Panc1 (cell line): ENCODE measurements at regions not wholly inside any gene's neighbourhood (a gene's known extent, or its start where the extent isn't known, plus 50 kb on each side); places are given as distances from the start of the nearest gene placed in this dataset.

Source experiments
- ATAC-seq: fragments of 200-7000 bp; cut with Tn5 transposase; 2 replicates; pipeline ENCODE4 v1.9.1; 2020; ENCODE audit warnings: mild to moderate bottlenecking, moderate library complexity
- BruUV-seq: library from RNA; stranded (reverse); fragments of 400-500 nt; replicated peaks from 2 replicates; lab custom pipeline; 2021; lab: Mats Ljungman, UMichigan
- CTCF ChIA-PET: fragments of 300-600 bp; sonication (Branson Sonifier 250); formaldehyde crosslinking; loops from one replicate; lab custom pipeline; 2022; ENCODE audit warnings: antibody characterized with exemption; lab: Charles Lee
- POLR2A ChIA-PET: fragments of 300-600 bp; sonication (Branson Sonifier 250); formaldehyde crosslinking; loops from one replicate; lab custom pipeline; 2022; ENCODE audit warnings: antibody characterized with exemption; lab: Charles Lee
- DNase-seq: peaks from one replicate; pipeline ENCODE4 v3.0.0-alpha.2; 2010; ENCODE audit warnings: low read depth, low spot score
- H3K27ac ChIP-seq: 2 replicates; pipeline ENCODE4 v1.5.1; 2011; ENCODE audit warnings: mild to moderate bottlenecking, low read length, inconsistent platforms
- H3K27me3 ChIP-seq: fragments of 200-500 bp; sonication (Bioruptor generic); 2 replicates; pipeline ENCODE4 v1.6.0; 2014; ENCODE audit warnings: low read length, inconsistent platforms; ENCODE audit not compliant: control insufficient read depth, insufficient read depth
- H3K36me3 ChIP-seq: fragments of 200-500 bp; sonication (Bioruptor generic); 2 replicates; pipeline ENCODE4 v1.5.1; 2014; ENCODE audit warnings: inconsistent platforms, mild to moderate bottlenecking, low read length, moderate library complexity; ENCODE audit not compliant: control insufficient read depth, insufficient read depth
- H3K4me1 ChIP-seq: 2 replicates; pipeline ENCODE4 v1.5.1; 2011; ENCODE audit warnings: inconsistent platforms, mild to moderate bottlenecking, low read length, moderate library complexity; ENCODE audit not compliant: control insufficient read depth, insufficient read depth
- H3K4me3 ChIP-seq, 2 experiments: 2 replicates each; pipeline ENCODE4 v1.5.1; 2011 to 2012; ENCODE audit warnings: low read depth in 2 of 2, low read length in 2 of 2, mild to moderate bottlenecking in 2 of 2, inconsistent platforms in 1 of 2, moderate library complexity in 1 of 2
- H3K9me3 ChIP-seq: fragments of 200-500 bp; sonication (Bioruptor generic); 2 replicates; pipeline ENCODE4 v1.5.1; 2014; ENCODE audit warnings: low read depth, mild to moderate bottlenecking, inconsistent platforms, low read length, moderate library complexity; ENCODE audit not compliant: control insufficient read depth, insufficient read depth
- CTCF ChIP-seq: fragments of 450-650 bp; IDR thresholded peaks from 2 replicates; pipeline ENCODE4 v1.5.1; 2017; ENCODE audit warnings: mild to moderate bottlenecking
- POLR2AphosphoS5 ChIP-seq: IDR thresholded peaks from 2 replicates; pipeline ENCODE4 v1.6.1; 2012; ENCODE audit warnings: mild to moderate bottlenecking, low read depth, low read length, moderate library complexity
- REST ChIP-seq, 2 experiments: IDR thresholded peaks; 2 replicates each; pipeline ENCODE4 v1.6.1; 2011 to 2012; ENCODE audit warnings: low read depth in 2 of 2, control low read depth in 1 of 2, low read length in 1 of 2, mild to moderate bottlenecking in 1 of 2, moderate library complexity in 1 of 2; ENCODE audit not compliant: insufficient read depth in 1 of 2
- SIN3A ChIP-seq: IDR thresholded peaks from 2 replicates; pipeline ENCODE4 v1.6.1; 2012; ENCODE audit warnings: low read depth, mild to moderate bottlenecking, low read length, moderate library complexity, borderline replicate concordance; ENCODE audit not compliant: insufficient read depth
- TCF7L2 ChIP-seq: IDR thresholded peaks from 2 replicates; pipeline ENCODE4 v1.6.1; 2011; ENCODE audit warnings: mild to moderate bottlenecking, low read depth, low read length, inconsistent platforms
- in situ Hi-C: cut with HindIII; loops from 2 replicates; pipeline ENCODE4 v1.10.0; 2016; ENCODE audit warnings: low sequenced_read_pairs, low pct_unique_long_range_greater_than_20kb
- intact Hi-C: fragments of 100-400 bp; cut with micrococcal nuclease; formaldehyde crosslinking; loops from one replicate; pipeline ENCODE4 v1.10.0; 2022; ENCODE audit not compliant: unreplicated experiment

- BruUV-seq: no TSS peak
- Histone ChIP-seq H3K27me3 (no peaks in the 10 kb centered on the region), H3K27ac (no peak overlapping the region), H3K9me3 (no peaks in the 10 kb centered on the region), H3K36me3 (no peaks in the 10 kb centered on the region), H3K4me1 (no peaks in the 10 kb centered on the region), H3K4me3 (no peak overlapping the region)
- no peak for DNase-seq
- in situ Hi-C loops: no loop called here
- TF ChIP-seq CTCF: no peak
- TF ChIP-seq POLR2AphosphoS5: no peak
- no peak for TF ChIP-seq SIN3A
- no peak for TF ChIP-seq TCF7L2
- TF ChIP-seq REST (IDR thresholded peaks at IDR 0.05; ENCODE audit: insufficient read depth in 1 of 2, low read depth in 2 of 2, low read length in 1 of 2): no peak
- ChIA-PET CTCF (no interaction called here), POLR2A (interaction anchor here (0.6 kb wide), 1 partner anchor 18 kb away, joined by 5 read pairs; no protein-coding TSS in a partner anchor)
- no peak for ATAC-seq
- intact Hi-C loops: no loop called here
Observed at GRCh38 chr7:19215412-19215811, 70.2 kb upstream of the FERD3L start.

GRCh38 chr7:19213746-19214145 is 68.5 kb upstream of the FERD3L start:
- H3K27me3 ChIP-seq: no peaks in the 10 kb centered on the region
- ChIA-PET CTCF (no interaction called here), POLR2A (no interaction called here)
- no peak overlapping the region for H3K27ac ChIP-seq
- H3K4me1 ChIP-seq: no peaks in the 10 kb centered on the region; the same call in 1 of the 2 replicates
- no peak overlapping the region for H3K4me3 ChIP-seq
- no peak for ATAC-seq
- H3K9me3 ChIP-seq: no peaks in the 10 kb centered on the region
- in situ Hi-C loops: no loop called here
- intact Hi-C loops: no loop called here
- TF ChIP-seq REST (IDR thresholded peaks at IDR 0.05; ENCODE audit: insufficient read depth in 1 of 2, low read depth in 2 of 2, low read length in 1 of 2): no peak
- no peak for DNase-seq
- no TSS peak for BruUV-seq
- no peaks in the 10 kb centered on the region for H3K36me3 ChIP-seq
